ENCODE measurements at regions not wholly inside any gene's neighbourhood (a gene's known extent, or its start where the extent isn't known, plus 50 kb on each side); places are given as distances from the start of the nearest gene placed in this dataset.

GRCh38 chr2:157053876-157054275, 203.6 kb upstream of the GALNT5 start:
- TF ChIP-seq POLR2AphosphoS5 (IDR thresholded peaks at IDR 0.05; ENCODE audit: low read length) (no peak), E2F8 (IDR thresholded peaks at IDR 0.05; ENCODE audit: low read depth, partially characterized antibody) (no peak), PBX3 (IDR thresholded peaks at IDR 0.05; ENCODE audit: insufficient replicate concordance, low read depth, low read length) (no peak), HDAC2 (IDR thresholded peaks at IDR 0.05) (no peak), CTCF (IDR thresholded peaks at IDR 0.05 in 2 of 3, conservative IDR thresholded peaks at IDR 0.05 in 1 of 3; ENCODE audit: control insufficient read depth in 2 of 3, extremely low read depth in 1 of 3, insufficient read depth in 1 of 3, low read depth in 3 of 3, low read length in 3 of 3) (no peak), SPI1 (IDR thresholded peaks at IDR 0.05; ENCODE audit: borderline replicate concordance, insufficient read depth, low read depth, low read length) (no peak), YY1 (IDR thresholded peaks at IDR 0.05; ENCODE audit: low read depth, low read length) (no peak), CBFB (IDR thresholded peaks at IDR 0.05; ENCODE audit: low read depth) (no peak), MTA3 (IDR thresholded peaks at IDR 0.05; ENCODE audit: borderline replicate concordance, low read length) (no peak), JUND (IDR thresholded peaks at IDR 0.05; ENCODE audit: low read depth, low read length) (no peak), EP300 (IDR thresholded peaks at IDR 0.05; ENCODE audit: borderline replicate concordance in 1 of 2, control insufficient read depth in 1 of 2, low read depth in 2 of 2, low read length in 2 of 2) (no peak), ZNF207 (IDR thresholded peaks at IDR 0.05; ENCODE audit: borderline replicate concordance) (no peak), ATF7 (IDR thresholded peaks at IDR 0.05; ENCODE audit: low read depth) (no peak)
